ENCODE measurements at regions not wholly inside any gene's neighbourhood (a gene's known extent, or its start where the extent isn't known, plus 50 kb on each side); places are given as distances from the start of the nearest gene placed in this dataset.

DNA sequence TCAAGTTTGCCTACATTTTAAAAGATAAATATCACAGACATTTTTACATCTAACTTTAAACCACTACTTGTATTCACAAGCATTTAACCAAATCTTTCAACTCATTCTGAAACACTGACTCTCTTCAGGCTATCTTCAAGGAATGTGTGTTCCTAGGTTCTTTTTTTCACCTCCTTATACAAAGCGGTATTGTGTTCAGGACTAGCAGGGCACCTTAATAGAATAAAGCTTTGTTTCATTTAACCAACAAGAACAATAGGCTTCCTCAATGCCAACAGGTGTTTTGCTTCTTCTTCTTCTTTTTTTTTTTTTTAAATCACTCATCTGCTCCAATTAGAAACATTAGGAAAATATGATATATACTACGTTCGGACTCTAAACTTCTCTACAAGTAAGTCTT lies 212.9 kb upstream of the SEMA3E start:
- CTCF ChIA-PET (ENCODE audit: low intra/inter-chr PET ratio, low total read pairs), result no interaction called here
- FAIRE-seq (no peak), DNase-seq (ENCODE audit: low spot score) (no peak), ATAC-seq (no peak)
- Histone ChIP-seq H3K79me2 (ENCODE audit: insufficient read depth, low read length) (no peaks in the 10 kb centered on the region), H3K9ac (ENCODE audit: insufficient read depth, low read depth, low read length) (no peak overlapping the region), H2AFZ (ENCODE audit: low read length) (no peak overlapping the region), H3K27ac (ENCODE audit: extremely low read length, insufficient read depth, low read length) (no peak overlapping the region), H3K4me1 (ENCODE audit: insufficient read depth, low read length) (no peaks in the 10 kb centered on the region), H3K9me3 (ENCODE audit: low read length) (no peaks in the 10 kb centered on the region), H3K36me3 (replicated peaks in 1 of 2; ENCODE audit: control insufficient read depth in 1 of 2, insufficient read depth in 2 of 2, low read length in 2 of 2) (no peaks in the 10 kb centered on the region), H3K4me2 (ENCODE audit: low read depth, low read length) (no peak overlapping the region), H4K20me1 (ENCODE audit: insufficient read depth, low read length) (no peaks in the 10 kb centered on the region), H3K4me3 (replicated peaks in 1 of 3; ENCODE audit: insufficient read depth in 1 of 3, low read depth in 2 of 3, low read length in 3 of 3) (no peak overlapping the region), H3K27me3 (ENCODE audit: control insufficient read depth in 1 of 2, insufficient read depth in 2 of 2, low read length in 2 of 2) (no peaks in the 10 kb centered on the region)
- POLR2A ChIA-PET, result no interaction called here
- WGBS (ENCODE audit: low lambda C conversion rate), result 2% methylated on average over 3 of the region's 3 CpGs
- no TSS peak for BruUV-seq (replicated peaks)
- intact Hi-C loops (cut with micrococcal nuclease; ENCODE audit: unreplicated experiment), result no loop called here
- in situ Hi-C loops (cut with HindIII; ENCODE audit: extremely low pct_ligation_motif_present, low pct_unique_long_range_greater_than_20kb), result no loop called here
- no peak for TF ChIP-seq PLRG1 (conservative IDR thresholded peaks at IDR 0.05)
- no peak for TF ChIP-seq ATAD3A (CRISPR knock-in tag; IDR thresholded peaks at IDR 0.05)
- TF ChIP-seq, protein P1, sequence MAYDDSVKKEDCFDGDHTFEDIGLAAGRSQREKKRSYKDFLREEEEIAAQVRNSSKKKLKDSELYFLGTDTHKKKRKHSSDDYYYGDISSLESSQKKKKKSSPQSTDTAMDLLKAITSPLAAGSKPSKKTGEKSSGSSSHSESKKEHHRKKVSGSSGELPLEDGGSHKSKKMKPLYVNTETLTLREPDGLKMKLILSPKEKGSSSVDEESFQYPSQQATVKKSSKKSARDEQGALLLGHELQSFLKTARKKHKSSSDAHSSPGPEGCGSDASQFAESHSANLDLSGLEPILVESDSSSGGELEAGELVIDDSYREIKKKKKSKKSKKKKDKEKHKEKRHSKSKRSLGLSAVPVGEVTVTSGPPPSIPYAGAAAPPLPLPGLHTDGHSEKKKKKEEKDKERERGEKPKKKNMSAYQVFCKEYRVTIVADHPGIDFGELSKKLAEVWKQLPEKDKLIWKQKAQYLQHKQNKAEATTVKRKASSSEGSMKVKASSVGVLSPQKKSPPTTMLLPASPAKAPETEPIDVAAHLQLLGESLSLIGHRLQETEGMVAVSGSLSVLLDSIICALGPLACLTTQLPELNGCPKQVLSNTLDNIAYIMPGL (CRISPR knock-in tag; IDR thresholded peaks at IDR 0.05; ENCODE audit: borderline replicate concordance in 1 of 2, low read depth in 1 of 2), result no peak
- no peak for TF ChIP-seq CC2D1A (CRISPR knock-in tag; IDR thresholded peaks at IDR 0.05)
- TF ChIP-seq ZNF720 (CRISPR knock-in tag; IDR thresholded peaks at IDR 0.05), result no peak
- no peak for TF ChIP-seq GTF3A (CRISPR knock-in tag; conservative IDR thresholded peaks at IDR 0.05)
- TF ChIP-seq, protein P2, sequence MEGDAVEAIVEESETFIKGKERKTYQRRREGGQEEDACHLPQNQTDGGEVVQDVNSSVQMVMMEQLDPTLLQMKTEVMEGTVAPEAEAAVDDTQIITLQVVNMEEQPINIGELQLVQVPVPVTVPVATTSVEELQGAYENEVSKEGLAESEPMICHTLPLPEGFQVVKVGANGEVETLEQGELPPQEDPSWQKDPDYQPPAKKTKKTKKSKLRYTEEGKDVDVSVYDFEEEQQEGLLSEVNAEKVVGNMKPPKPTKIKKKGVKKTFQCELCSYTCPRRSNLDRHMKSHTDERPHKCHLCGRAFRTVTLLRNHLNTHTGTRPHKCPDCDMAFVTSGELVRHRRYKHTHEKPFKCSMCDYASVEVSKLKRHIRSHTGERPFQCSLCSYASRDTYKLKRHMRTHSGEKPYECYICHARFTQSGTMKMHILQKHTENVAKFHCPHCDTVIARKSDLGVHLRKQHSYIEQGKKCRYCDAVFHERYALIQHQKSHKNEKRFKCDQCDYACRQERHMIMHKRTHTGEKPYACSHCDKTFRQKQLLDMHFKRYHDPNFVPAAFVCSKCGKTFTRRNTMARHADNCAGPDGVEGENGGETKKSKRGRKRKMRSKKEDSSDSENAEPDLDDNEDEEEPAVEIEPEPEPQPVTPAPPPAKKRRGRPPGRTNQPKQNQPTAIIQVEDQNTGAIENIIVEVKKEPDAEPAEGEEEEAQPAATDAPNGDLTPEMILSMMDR (CRISPR knock-in tag; IDR thresholded peaks at IDR 0.05), result no peak
- TF ChIP-seq, protein P3, sequence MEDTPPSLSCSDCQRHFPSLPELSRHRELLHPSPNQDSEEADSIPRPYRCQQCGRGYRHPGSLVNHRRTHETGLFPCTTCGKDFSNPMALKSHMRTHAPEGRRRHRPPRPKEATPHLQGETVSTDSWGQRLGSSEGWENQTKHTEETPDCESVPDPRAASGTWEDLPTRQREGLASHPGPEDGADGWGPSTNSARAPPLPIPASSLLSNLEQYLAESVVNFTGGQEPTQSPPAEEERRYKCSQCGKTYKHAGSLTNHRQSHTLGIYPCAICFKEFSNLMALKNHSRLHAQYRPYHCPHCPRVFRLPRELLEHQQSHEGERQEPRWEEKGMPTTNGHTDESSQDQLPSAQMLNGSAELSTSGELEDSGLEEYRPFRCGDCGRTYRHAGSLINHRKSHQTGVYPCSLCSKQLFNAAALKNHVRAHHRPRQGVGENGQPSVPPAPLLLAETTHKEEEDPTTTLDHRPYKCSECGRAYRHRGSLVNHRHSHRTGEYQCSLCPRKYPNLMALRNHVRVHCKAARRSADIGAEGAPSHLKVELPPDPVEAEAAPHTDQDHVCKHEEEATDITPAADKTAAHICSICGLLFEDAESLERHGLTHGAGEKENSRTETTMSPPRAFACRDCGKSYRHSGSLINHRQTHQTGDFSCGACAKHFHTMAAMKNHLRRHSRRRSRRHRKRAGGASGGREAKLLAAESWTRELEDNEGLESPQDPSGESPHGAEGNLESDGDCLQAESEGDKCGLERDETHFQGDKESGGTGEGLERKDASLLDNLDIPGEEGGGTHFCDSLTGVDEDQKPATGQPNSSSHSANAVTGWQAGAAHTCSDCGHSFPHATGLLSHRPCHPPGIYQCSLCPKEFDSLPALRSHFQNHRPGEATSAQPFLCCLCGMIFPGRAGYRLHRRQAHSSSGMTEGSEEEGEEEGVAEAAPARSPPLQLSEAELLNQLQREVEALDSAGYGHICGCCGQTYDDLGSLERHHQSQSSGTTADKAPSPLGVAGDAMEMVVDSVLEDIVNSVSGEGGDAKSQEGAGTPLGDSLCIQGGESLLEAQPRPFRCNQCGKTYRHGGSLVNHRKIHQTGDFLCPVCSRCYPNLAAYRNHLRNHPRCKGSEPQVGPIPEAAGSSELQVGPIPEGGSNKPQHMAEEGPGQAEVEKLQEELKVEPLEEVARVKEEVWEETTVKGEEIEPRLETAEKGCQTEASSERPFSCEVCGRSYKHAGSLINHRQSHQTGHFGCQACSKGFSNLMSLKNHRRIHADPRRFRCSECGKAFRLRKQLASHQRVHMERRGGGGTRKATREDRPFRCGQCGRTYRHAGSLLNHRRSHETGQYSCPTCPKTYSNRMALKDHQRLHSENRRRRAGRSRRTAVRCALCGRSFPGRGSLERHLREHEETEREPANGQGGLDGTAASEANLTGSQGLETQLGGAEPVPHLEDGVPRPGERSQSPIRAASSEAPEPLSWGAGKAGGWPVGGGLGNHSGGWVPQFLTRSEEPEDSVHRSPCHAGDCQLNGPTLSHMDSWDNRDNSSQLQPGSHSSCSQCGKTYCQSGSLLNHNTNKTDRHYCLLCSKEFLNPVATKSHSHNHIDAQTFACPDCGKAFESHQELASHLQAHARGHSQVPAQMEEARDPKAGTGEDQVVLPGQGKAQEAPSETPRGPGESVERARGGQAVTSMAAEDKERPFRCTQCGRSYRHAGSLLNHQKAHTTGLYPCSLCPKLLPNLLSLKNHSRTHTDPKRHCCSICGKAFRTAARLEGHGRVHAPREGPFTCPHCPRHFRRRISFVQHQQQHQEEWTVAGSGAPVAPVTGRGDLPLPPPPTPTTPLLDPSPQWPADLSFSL (CRISPR knock-in tag; IDR thresholded peaks at IDR 0.05), result no peak
- TF ChIP-seq, protein P4, sequence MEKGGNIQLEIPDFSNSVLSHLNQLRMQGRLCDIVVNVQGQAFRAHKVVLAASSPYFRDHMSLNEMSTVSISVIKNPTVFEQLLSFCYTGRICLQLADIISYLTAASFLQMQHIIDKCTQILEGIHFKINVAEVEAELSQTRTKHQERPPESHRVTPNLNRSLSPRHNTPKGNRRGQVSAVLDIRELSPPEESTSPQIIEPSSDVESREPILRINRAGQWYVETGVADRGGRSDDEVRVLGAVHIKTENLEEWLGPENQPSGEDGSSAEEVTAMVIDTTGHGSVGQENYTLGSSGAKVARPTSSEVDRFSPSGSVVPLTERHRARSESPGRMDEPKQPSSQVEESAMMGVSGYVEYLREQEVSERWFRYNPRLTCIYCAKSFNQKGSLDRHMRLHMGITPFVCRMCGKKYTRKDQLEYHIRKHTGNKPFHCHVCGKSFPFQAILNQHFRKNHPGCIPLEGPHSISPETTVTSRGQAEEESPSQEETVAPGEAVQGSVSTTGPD (CRISPR knock-in tag; IDR thresholded peaks at IDR 0.05), result no peak
- TF ChIP-seq RXRB (CRISPR knock-in tag; IDR thresholded peaks at IDR 0.05; ENCODE audit: borderline replicate concordance), result no peak
- TF ChIP-seq FOSL1 (CRISPR knock-in tag; IDR thresholded peaks at IDR 0.05; ENCODE audit: borderline replicate concordance), result no peak
- TF ChIP-seq TCF12 (IDR thresholded peaks at IDR 0.05), result no peak
- no peak for TF ChIP-seq TCF12 (CRISPR knock-in tag; IDR thresholded peaks at IDR 0.05)
- no peak for TF ChIP-seq KLF12 (CRISPR knock-in tag; IDR thresholded peaks at IDR 0.05; ENCODE audit: borderline replicate concordance)

All from HepG2 (cell line).